ENCODE measurements at regions not wholly inside any gene's neighbourhood (a gene's known extent, or its start where the extent isn't known, plus 50 kb on each side); places are given as distances from the start of the nearest gene placed in this dataset.

GRCh38 chr10:88115968-88116367 lies 252.5 kb downstream of the PTEN start:
- TF ChIP-seq CTCF (IDR thresholded peaks at IDR 0.05) (no peak), EZH2 (IDR thresholded peaks at IDR 0.05; ENCODE audit: borderline replicate concordance, insufficient read depth, low read depth, low read length, poor library complexity, severe bottlenecking) (no peak)

Data from B cell (primary cell).